Endothelial cell of umbilical vein (primary cell): ENCODE measurements at regions not wholly inside any gene's neighbourhood (a gene's known extent, or its start where the extent isn't known, plus 50 kb on each side); places are given as distances from the start of the nearest gene placed in this dataset.

ENCODE experiments used
- BruUV-seq: library from RNA; stranded (reverse); fragments of 400-500 nt; replicated peaks from 2 replicates; lab custom pipeline; 2021; lab: Mats Ljungman, UMichigan
- CTCF ChIA-PET: fragments of 300-600, 350-600 bp; sonication (Branson Sonifier 250); formaldehyde crosslinking; loops from one replicate; lab custom pipeline; 2021; ENCODE audit warnings: antibody characterized with exemption, inconsistent platforms; lab: Charles Lee
- POLR2A ChIA-PET: fragments of 300-600, 350-600 bp; sonication (Branson Sonifier 250); formaldehyde crosslinking; loops from one replicate; lab custom pipeline; 2021; ENCODE audit warnings: antibody characterized with exemption, inconsistent platforms; lab: Charles Lee
- DNase-seq: peaks from one replicate; pipeline ENCODE4 v3.0.0-alpha.2; 2011; ENCODE audit warnings: low read depth, low spot score
- FAIRE-seq: peaks from 2 replicates; lab custom pipeline; 2011; peaks lifted over from hg19 to GRCh38; lab: Jason Lieb, UNC
- H2AFZ ChIP-seq: 2 replicates; pipeline ENCODE4 v1.6.0; 2012; ENCODE audit warnings: low read depth, low read length, control low read depth, inconsistent platforms
- H3K27ac ChIP-seq: 2 replicates; pipeline ENCODE4 v1.5.1; 2011; ENCODE audit warnings: low read depth, mild to moderate bottlenecking, control low read depth, low read length, moderate library complexity; ENCODE audit not compliant: insufficient read depth
- H3K27me3 ChIP-seq, 2 experiments: 2 replicates each; pipeline versions ENCODE4 v1.6.0 to v1.6.1; 2011; ENCODE audit warnings: low read length in 2 of 2, mixed read lengths in 1 of 2; ENCODE audit not compliant: control insufficient read depth in 2 of 2, insufficient read depth in 2 of 2
- H3K36me3 ChIP-seq, 2 experiments: 2 replicates in 1 of 2; 3 replicates in 1 of 2; pipeline ENCODE4 v1.5.1; 2011; ENCODE audit warnings: low read length in 2 of 2, mild to moderate bottlenecking in 1 of 2, moderate library complexity in 1 of 2; ENCODE audit not compliant: control insufficient read depth in 2 of 2, insufficient read depth in 2 of 2; ENCODE audit errors: extremely low read depth in 1 of 2
- H3K4me1 ChIP-seq: 3 replicates; pipeline ENCODE4 v1.5.1; 2011; ENCODE audit warnings: mild to moderate bottlenecking, low read length; ENCODE audit not compliant: control insufficient read depth, insufficient read depth; ENCODE audit errors: extremely low read depth
- H3K4me2 ChIP-seq: 2 replicates; pipeline ENCODE4 v1.6.1; 2011; ENCODE audit warnings: low read length, control low read depth, mixed read lengths; ENCODE audit not compliant: insufficient read depth
- H3K4me3 ChIP-seq, 3 experiments: fragments of 200-600 bp in 1 of 3; sonication (generic), shearing (Covaris generic) in 1 of 3; replicated peaks in 1 of 3; 2 replicates each; pipeline ENCODE4 v1.5.1; 2011 to 2016; ENCODE audit warnings: control low read depth in 3 of 3, low read length in 3 of 3, mild to moderate bottlenecking in 2 of 3, inconsistent platforms in 1 of 3, low read depth in 1 of 3, moderate library complexity in 1 of 3; ENCODE audit not compliant: insufficient read depth in 1 of 3
- H3K79me2 ChIP-seq: 2 replicates; pipeline ENCODE4 v1.6.0; 2012; ENCODE audit warnings: low read length, inconsistent platforms; ENCODE audit not compliant: control insufficient read depth, insufficient read depth
- H3K9ac ChIP-seq: replicated peaks from 2 replicates; pipeline ENCODE3; 2011; ENCODE audit warnings: low read length, control low read depth; ENCODE audit not compliant: insufficient read depth; ENCODE audit errors: extremely low read depth
- H3K9me1 ChIP-seq: replicated peaks from 3 replicates; pipeline ENCODE4 v1.6.0; 2011; ENCODE audit warnings: mild to moderate bottlenecking, low read length; ENCODE audit not compliant: control insufficient read depth, insufficient read depth; ENCODE audit errors: extremely low read depth
- H3K9me3 ChIP-seq: replicated peaks from 2 replicates; pipeline ENCODE4 v1.5.1; 2012; ENCODE audit warnings: low read length, inconsistent platforms; ENCODE audit not compliant: control insufficient read depth, insufficient read depth
- H4K20me1 ChIP-seq: replicated peaks from 2 replicates; pipeline ENCODE3; 2011; ENCODE audit warnings: mild to moderate bottlenecking, low read length; ENCODE audit not compliant: control insufficient read depth, insufficient read depth; ENCODE audit errors: extremely low read depth
- CTCF ChIP-seq, 2 donors: IDR thresholded peaks; 1 replicate in 1 of 2; 2 replicates in 1 of 2; pipeline ENCODE4 v1.5.1; 2011; ENCODE audit warnings: low read length in 2 of 2, mild to moderate bottlenecking in 2 of 2, moderate library complexity in 2 of 2, control low read depth in 1 of 2, inconsistent platforms in 1 of 2, low read depth in 1 of 2; ENCODE audit not compliant: insufficient read depth in 1 of 2; ENCODE audit errors: extremely low read depth in 1 of 2
- EZH2 ChIP-seq: IDR thresholded peaks from 2 replicates; pipeline ENCODE4 v1.6.1; 2012; ENCODE audit warnings: borderline replicate concordance, low read depth, mild to moderate bottlenecking, moderate library complexity, low read length, inconsistent platforms; ENCODE audit not compliant: severe bottlenecking
- FOS ChIP-seq: IDR thresholded peaks from 2 replicates; pipeline ENCODE4 v1.6.1; 2011; ENCODE audit warnings: mild to moderate bottlenecking, low read length, moderate library complexity, borderline replicate concordance; ENCODE audit not compliant: insufficient read depth
- GATA2 ChIP-seq: IDR thresholded peaks from 2 replicates; pipeline ENCODE4 v1.7.0; 2011; ENCODE audit warnings: low read depth, mild to moderate bottlenecking, moderate library complexity, mixed read lengths, low read length; ENCODE audit not compliant: insufficient read length, insufficient read depth
- JUN ChIP-seq: IDR thresholded peaks from 2 replicates; pipeline ENCODE4 v1.6.1; 2011; ENCODE audit warnings: borderline replicate concordance, low read depth; ENCODE audit not compliant: insufficient read length, insufficient read depth
- MAX ChIP-seq: IDR thresholded peaks from 2 replicates; pipeline ENCODE4 v1.6.1; 2011; ENCODE audit not compliant: insufficient read depth, insufficient read length
- MYC ChIP-seq: IDR thresholded peaks from one replicate; pipeline ENCODE4 v1.6.1; 2011; ENCODE audit warnings: mild to moderate bottlenecking, low read depth, low read length
- POLR2A ChIP-seq: IDR thresholded peaks from 2 replicates; pipeline ENCODE4 v1.6.1; 2012; ENCODE audit warnings: low read depth, mild to moderate bottlenecking, control low read depth, low read length
- POLR2AphosphoS5 ChIP-seq: IDR thresholded peaks from 2 replicates; pipeline ENCODE4 v1.6.1; 2012; ENCODE audit warnings: low read depth, mild to moderate bottlenecking, control low read depth, low read length, moderate library complexity; ENCODE audit not compliant: insufficient read depth
- dilution Hi-C: fragments of 300-500 bp; cut with MboI; formaldehyde crosslinking; loops from one replicate; pipeline ENCODE4 v1.15.0; 2019; ENCODE audit warnings: low sequenced_read_pairs; ENCODE audit not compliant: extremely low pct_ligation_motif_present
- intact Hi-C: fragments of 100-400 bp; cut with micrococcal nuclease; formaldehyde crosslinking; loops from one replicate; pipeline ENCODE4 v1.10.0; 2022

GRCh38 chr6:25197111-25197510, 82.1 kb upstream of the CARMIL1 start:
- dilution Hi-C loops = no loop called here
- FAIRE-seq (no peak), DNase-seq (no peak)
- no peaks in the 10 kb centered on the region for H3K9me1 ChIP-seq
- no peaks in the 10 kb centered on the region for H4K20me1 ChIP-seq
- intact Hi-C loops = loop anchor here (10.0 kb wide), 1 partner anchor 182 kb away; no protein-coding TSS in a partner anchor
- H3K9ac ChIP-seq = no peak overlapping the region
- no TSS peak for BruUV-seq
- no peak overlapping the region for H3K27ac ChIP-seq
- no peaks in the 10 kb centered on the region for H3K9me3 ChIP-seq
- TF ChIP-seq MAX (no peak), CTCF (IDR thresholded peaks at IDR 0.05; ENCODE audit: extremely low read depth in 1 of 2, insufficient read depth in 1 of 2, low read depth in 1 of 2, low read length in 2 of 2) (no peak), EZH2 (no peak), FOS (no peak), MYC (no peak)
- ChIA-PET POLR2A (no interaction called here), CTCF (no interaction called here)
- H3K36me3 ChIP-seq = no peaks in the 10 kb centered on the region
- no peaks in the 10 kb centered on the region for H3K27me3 ChIP-seq
- H3K4me1 ChIP-seq = peaks cover 21% of the 10 kb centered on the region
- no peak overlapping the region for H3K4me2 ChIP-seq
- no peak overlapping the region for H2AFZ ChIP-seq
- H3K79me2 ChIP-seq = no peaks in the 10 kb centered on the region
- H3K4me3 ChIP-seq = no peak overlapping the region

GRCh38 chr6:25199544-25199943, 79.6 kb upstream of the CARMIL1 start:
- dilution Hi-C loops = no loop called here

More at GRCh38 chr6:25199544-25199943, 79.6 kb upstream of the CARMIL1 start:
- Histone ChIP-seq H3K4me3 (no peak overlapping the region), H3K4me2 (no peak overlapping the region), H3K27me3 (no peaks in the 10 kb centered on the region), H3K9me1 (no peaks in the 10 kb centered on the region), H3K9me3 (no peaks in the 10 kb centered on the region), H3K79me2 (no peaks in the 10 kb centered on the region), H3K36me3 (no peaks in the 10 kb centered on the region), H4K20me1 (no peaks in the 10 kb centered on the region), H3K4me1 (peaks cover 5% of the 10 kb centered on the region), H3K27ac (no peak overlapping the region), H2AFZ (no peak overlapping the region), H3K9ac (no peak overlapping the region)
- BruUV-seq = no TSS peak
- POLR2A ChIA-PET = no interaction called here
- no peak for TF ChIP-seq MAX
- TF ChIP-seq EZH2 = no peak
- no peak for TF ChIP-seq CTCF (IDR thresholded peaks at IDR 0.05; ENCODE audit: extremely low read depth in 1 of 2, insufficient read depth in 1 of 2, low read depth in 1 of 2, low read length in 2 of 2)
- TF ChIP-seq POLR2AphosphoS5 = no peak
- no peak for TF ChIP-seq FOS
- TF ChIP-seq POLR2A = no peak
- TF ChIP-seq JUN = no peak
- TF ChIP-seq GATA2 = no peak
- no peak for TF ChIP-seq MYC
- CTCF ChIA-PET = interaction anchor here (0.6 to 1.9 kb wide), 2 partner anchors 24 to 356 kb away, joined by 3 to 4 read pairs; no protein-coding TSS in a partner anchor
- no peak for FAIRE-seq
- intact Hi-C loops = loop anchor here (10.0 kb wide), 1 partner anchor 185 kb away; no protein-coding TSS in a partner anchor
- DNase-seq = no peak
